WTC11 (cell line): ENCODE measurements at regions not wholly inside any gene's neighbourhood (a gene's known extent, or its start where the extent isn't known, plus 50 kb on each side); places are given as distances from the start of the nearest gene placed in this dataset.

Experiments used
- ATAC-seq: fragments of 200-7000 bp; cut with Tn5 transposase; 2 replicates; pipeline ENCODE4 v1.10.0; 2021; ENCODE audit warnings: mild to moderate bottlenecking, moderate library complexity
- CTCF ChIA-PET: fragments of 300-600 bp; sonication (Branson Sonifier 250); formaldehyde crosslinking; loops from one replicate; lab custom pipeline; 2021; ENCODE audit warnings: antibody characterized with exemption; lab: Charles Lee
- POLR2A ChIA-PET: fragments of 350-600 bp; sonication (Branson Sonifier 250); formaldehyde crosslinking; loops from one replicate; lab custom pipeline; 2021; ENCODE audit warnings: antibody characterized with exemption; lab: Charles Lee
- DNase-seq: peaks from one replicate; pipeline ENCODE4 v3.0.0; 2021; ENCODE audit warnings: low spot score
- H3K27ac Mint-ChIP-seq: 2 replicates; pipeline ENCODE4 v1.8.0; 2021; ENCODE audit warnings: mixed read lengths
- H3K27me3 Mint-ChIP-seq: 2 replicates; pipeline ENCODE4 v1.8.0; 2021; ENCODE audit warnings: low read depth, mild to moderate bottlenecking, moderate library complexity, mixed read lengths
- H3K36me3 Mint-ChIP-seq: 2 replicates; pipeline ENCODE4 v1.8.0; 2021; ENCODE audit warnings: mixed read lengths
- H3K4me1 Mint-ChIP-seq: 2 replicates; pipeline ENCODE4 v1.8.0; 2022; ENCODE audit warnings: mixed read lengths
- H3K4me3 Mint-ChIP-seq: 2 replicates; pipeline ENCODE4 v1.8.0; 2021; ENCODE audit warnings: mild to moderate bottlenecking, moderate library complexity, mixed read lengths
- H3K9me3 Mint-ChIP-seq: 2 replicates; pipeline ENCODE4 v1.8.0; 2021; ENCODE audit warnings: mixed read lengths
- FOXK1 ChIP-seq: sonication (generic); formaldehyde crosslinking; IDR thresholded peaks from 2 replicates; pipeline ENCODE4 v1.8.0; 2022; ENCODE audit warnings: mild to moderate bottlenecking, moderate library complexity, missing genetic modification reagents
- GRHL2 ChIP-seq: fragments of 250-450 bp; sonication (Bioruptor Pico); IDR thresholded peaks from 2 replicates; pipeline ENCODE4 v1.8.0; 2022; ENCODE audit warnings: mild to moderate bottlenecking, moderate library complexity; ENCODE audit not compliant: insufficient replicate concordance, severe bottlenecking
- JUN ChIP-seq: sonication (generic); formaldehyde crosslinking; IDR thresholded peaks from 2 replicates; pipeline ENCODE4 v1.8.0; 2023; ENCODE audit warnings: mild to moderate bottlenecking, missing genetic modification reagents
- MYBL2 ChIP-seq: sonication (generic); formaldehyde crosslinking; IDR thresholded peaks from 2 replicates; pipeline ENCODE4 v1.8.1; 2023; ENCODE audit warnings: mild to moderate bottlenecking, moderate library complexity, missing genetic modification reagents
- NFATC4 ChIP-seq: fragments of 250-450 bp; sonication (Bioruptor Pico); IDR thresholded peaks from 2 replicates; pipeline ENCODE4 v1.9.0; 2021; ENCODE audit warnings: mild to moderate bottlenecking
- PRRX2 ChIP-seq: fragments of 250-450 bp; sonication (Bioruptor Pico); IDR thresholded peaks from 2 replicates; pipeline ENCODE4 v1.8.0; 2021; ENCODE audit warnings: mild to moderate bottlenecking
- RELA ChIP-seq: sonication (generic); formaldehyde crosslinking; IDR thresholded peaks from 2 replicates; pipeline ENCODE4 v1.8.1; 2022; ENCODE audit warnings: missing genetic modification reagents, mild to moderate bottlenecking, borderline replicate concordance
- SP1 ChIP-seq: sonication (generic); formaldehyde crosslinking; conservative IDR thresholded peaks from 2 replicates; pipeline ENCODE4 v1.8.1; 2022; ENCODE audit warnings: missing genetic modification reagents
- TEAD1 ChIP-seq: sonication (generic); formaldehyde crosslinking; IDR thresholded peaks from 2 replicates; pipeline ENCODE4 v1.8.0; 2022; ENCODE audit warnings: mild to moderate bottlenecking, missing genetic modification reagents
- TEAD4 ChIP-seq: sonication (generic); formaldehyde crosslinking; IDR thresholded peaks from 2 replicates; pipeline ENCODE4 v1.8.0; 2022; ENCODE audit warnings: mild to moderate bottlenecking, missing genetic modification reagents
- ZNF138 ChIP-seq: sonication (generic); formaldehyde crosslinking; conservative IDR thresholded peaks from 2 replicates; pipeline ENCODE4 v1.8.1; 2022; ENCODE audit warnings: mild to moderate bottlenecking, moderate library complexity, missing genetic modification reagents
- ZNF263 ChIP-seq: sonication (generic); formaldehyde crosslinking; IDR thresholded peaks from 2 replicates; pipeline ENCODE4 v1.8.1; 2022; ENCODE audit warnings: low read depth, mild to moderate bottlenecking, moderate library complexity, missing genetic modification reagents
- ZNF317 ChIP-seq: sonication (generic); formaldehyde crosslinking; IDR thresholded peaks from 2 replicates; pipeline ENCODE4 v1.8.1; 2023; ENCODE audit warnings: low read depth, mild to moderate bottlenecking, moderate library complexity, missing genetic modification reagents, borderline replicate concordance
- ZNF671 ChIP-seq: fragments of 250-450 bp; sonication (Bioruptor Pico); IDR thresholded peaks from 2 replicates; pipeline ENCODE4 v1.8.0; 2021; ENCODE audit warnings: mild to moderate bottlenecking
- TF ChIP-seq, protein P1 (sequence below): fragments of 200-600 bp; IDR thresholded peaks from 2 replicates; pipeline ENCODE4 v1.8.0; 2022; ENCODE audit warnings: antibody characterized with exemption
- TF ChIP-seq, protein P2 (sequence below): sonication (generic); formaldehyde crosslinking; IDR thresholded peaks from 2 replicates; pipeline ENCODE4 v1.8.1; 2023; ENCODE audit warnings: mild to moderate bottlenecking, missing genetic modification reagents, moderate library complexity
- TF ChIP-seq, protein P3 (sequence below): sonication (generic); formaldehyde crosslinking; IDR thresholded peaks from 2 replicates; pipeline ENCODE4 v1.8.0; 2023; ENCODE audit warnings: missing genetic modification reagents, mild to moderate bottlenecking, borderline replicate concordance
- TF ChIP-seq, protein P4 (sequence below): sonication (generic); formaldehyde crosslinking; IDR thresholded peaks from 2 replicates; pipeline ENCODE4 v1.8.1; 2022; ENCODE audit warnings: low read depth, missing genetic modification reagents, borderline replicate concordance
- TF ChIP-seq, protein P5 (sequence below): sonication (generic); formaldehyde crosslinking; IDR thresholded peaks from 2 replicates; pipeline ENCODE4 v1.8.0; 2022; ENCODE audit warnings: mild to moderate bottlenecking, missing genetic modification reagents

DNA sequence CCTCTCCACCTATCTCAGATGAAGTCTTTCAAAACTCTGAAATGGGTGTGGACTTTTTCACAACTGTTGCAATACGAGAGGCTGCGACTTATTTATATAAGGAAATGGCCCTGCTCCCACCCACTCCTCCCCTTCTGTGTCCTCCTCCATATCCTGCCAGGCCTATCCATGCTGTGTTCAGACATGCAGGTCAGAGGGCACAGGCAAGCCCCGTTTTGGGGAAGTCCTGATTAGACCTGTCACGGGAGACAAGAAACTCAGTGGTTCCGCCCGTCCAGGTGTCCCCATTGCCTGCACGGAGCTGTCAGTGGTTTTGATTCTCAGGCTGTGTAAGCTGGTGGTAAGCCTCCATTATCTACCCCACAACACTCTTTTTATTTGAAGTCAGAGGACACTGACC lies 99.6 kb upstream of the MGAT5 start:
- no peaks in the 10 kb centered on the region for H3K27me3 Mint-ChIP-seq
- no peaks in the 10 kb centered on the region; the same call in 1 of the 2 replicates for H3K9me3 Mint-ChIP-seq
- H3K4me3 Mint-ChIP-seq, result no peak overlapping the region
- H3K4me1 Mint-ChIP-seq, result peaks cover 47% of the 10 kb centered on the region
- ChIA-PET POLR2A (no interaction called here), CTCF (no interaction called here)
- no peak for TF ChIP-seq SP1 (CRISPR knock-in tag)
- TF ChIP-seq, protein P1, sequence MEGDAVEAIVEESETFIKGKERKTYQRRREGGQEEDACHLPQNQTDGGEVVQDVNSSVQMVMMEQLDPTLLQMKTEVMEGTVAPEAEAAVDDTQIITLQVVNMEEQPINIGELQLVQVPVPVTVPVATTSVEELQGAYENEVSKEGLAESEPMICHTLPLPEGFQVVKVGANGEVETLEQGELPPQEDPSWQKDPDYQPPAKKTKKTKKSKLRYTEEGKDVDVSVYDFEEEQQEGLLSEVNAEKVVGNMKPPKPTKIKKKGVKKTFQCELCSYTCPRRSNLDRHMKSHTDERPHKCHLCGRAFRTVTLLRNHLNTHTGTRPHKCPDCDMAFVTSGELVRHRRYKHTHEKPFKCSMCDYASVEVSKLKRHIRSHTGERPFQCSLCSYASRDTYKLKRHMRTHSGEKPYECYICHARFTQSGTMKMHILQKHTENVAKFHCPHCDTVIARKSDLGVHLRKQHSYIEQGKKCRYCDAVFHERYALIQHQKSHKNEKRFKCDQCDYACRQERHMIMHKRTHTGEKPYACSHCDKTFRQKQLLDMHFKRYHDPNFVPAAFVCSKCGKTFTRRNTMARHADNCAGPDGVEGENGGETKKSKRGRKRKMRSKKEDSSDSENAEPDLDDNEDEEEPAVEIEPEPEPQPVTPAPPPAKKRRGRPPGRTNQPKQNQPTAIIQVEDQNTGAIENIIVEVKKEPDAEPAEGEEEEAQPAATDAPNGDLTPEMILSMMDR, result no peak
- TF ChIP-seq JUN (CRISPR knock-in tag), result no peak
- no peak for TF ChIP-seq RELA (CRISPR knock-in tag)
- no peak for TF ChIP-seq PRRX2 (CRISPR knock-in tag)
- no peak for TF ChIP-seq GRHL2 (CRISPR knock-in tag)
- no peak for TF ChIP-seq TEAD1
- no peak for TF ChIP-seq TEAD4 (CRISPR knock-in tag)
- TF ChIP-seq, protein P2, sequence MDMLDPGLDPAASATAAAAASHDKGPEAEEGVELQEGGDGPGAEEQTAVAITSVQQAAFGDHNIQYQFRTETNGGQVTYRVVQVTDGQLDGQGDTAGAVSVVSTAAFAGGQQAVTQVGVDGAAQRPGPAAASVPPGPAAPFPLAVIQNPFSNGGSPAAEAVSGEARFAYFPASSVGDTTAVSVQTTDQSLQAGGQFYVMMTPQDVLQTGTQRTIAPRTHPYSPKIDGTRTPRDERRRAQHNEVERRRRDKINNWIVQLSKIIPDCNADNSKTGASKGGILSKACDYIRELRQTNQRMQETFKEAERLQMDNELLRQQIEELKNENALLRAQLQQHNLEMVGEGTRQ, result no peak
- TF ChIP-seq, protein P3, sequence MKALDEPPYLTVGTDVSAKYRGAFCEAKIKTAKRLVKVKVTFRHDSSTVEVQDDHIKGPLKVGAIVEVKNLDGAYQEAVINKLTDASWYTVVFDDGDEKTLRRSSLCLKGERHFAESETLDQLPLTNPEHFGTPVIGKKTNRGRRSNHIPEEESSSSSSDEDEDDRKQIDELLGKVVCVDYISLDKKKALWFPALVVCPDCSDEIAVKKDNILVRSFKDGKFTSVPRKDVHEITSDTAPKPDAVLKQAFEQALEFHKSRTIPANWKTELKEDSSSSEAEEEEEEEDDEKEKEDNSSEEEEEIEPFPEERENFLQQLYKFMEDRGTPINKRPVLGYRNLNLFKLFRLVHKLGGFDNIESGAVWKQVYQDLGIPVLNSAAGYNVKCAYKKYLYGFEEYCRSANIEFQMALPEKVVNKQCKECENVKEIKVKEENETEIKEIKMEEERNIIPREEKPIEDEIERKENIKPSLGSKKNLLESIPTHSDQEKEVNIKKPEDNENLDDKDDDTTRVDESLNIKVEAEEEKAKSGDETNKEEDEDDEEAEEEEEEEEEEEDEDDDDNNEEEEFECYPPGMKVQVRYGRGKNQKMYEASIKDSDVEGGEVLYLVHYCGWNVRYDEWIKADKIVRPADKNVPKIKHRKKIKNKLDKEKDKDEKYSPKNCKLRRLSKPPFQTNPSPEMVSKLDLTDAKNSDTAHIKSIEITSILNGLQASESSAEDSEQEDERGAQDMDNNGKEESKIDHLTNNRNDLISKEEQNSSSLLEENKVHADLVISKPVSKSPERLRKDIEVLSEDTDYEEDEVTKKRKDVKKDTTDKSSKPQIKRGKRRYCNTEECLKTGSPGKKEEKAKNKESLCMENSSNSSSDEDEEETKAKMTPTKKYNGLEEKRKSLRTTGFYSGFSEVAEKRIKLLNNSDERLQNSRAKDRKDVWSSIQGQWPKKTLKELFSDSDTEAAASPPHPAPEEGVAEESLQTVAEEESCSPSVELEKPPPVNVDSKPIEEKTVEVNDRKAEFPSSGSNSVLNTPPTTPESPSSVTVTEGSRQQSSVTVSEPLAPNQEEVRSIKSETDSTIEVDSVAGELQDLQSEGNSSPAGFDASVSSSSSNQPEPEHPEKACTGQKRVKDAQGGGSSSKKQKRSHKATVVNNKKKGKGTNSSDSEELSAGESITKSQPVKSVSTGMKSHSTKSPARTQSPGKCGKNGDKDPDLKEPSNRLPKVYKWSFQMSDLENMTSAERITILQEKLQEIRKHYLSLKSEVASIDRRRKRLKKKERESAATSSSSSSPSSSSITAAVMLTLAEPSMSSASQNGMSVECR (CRISPR knock-in tag), result no peak
- TF ChIP-seq, protein P4, sequence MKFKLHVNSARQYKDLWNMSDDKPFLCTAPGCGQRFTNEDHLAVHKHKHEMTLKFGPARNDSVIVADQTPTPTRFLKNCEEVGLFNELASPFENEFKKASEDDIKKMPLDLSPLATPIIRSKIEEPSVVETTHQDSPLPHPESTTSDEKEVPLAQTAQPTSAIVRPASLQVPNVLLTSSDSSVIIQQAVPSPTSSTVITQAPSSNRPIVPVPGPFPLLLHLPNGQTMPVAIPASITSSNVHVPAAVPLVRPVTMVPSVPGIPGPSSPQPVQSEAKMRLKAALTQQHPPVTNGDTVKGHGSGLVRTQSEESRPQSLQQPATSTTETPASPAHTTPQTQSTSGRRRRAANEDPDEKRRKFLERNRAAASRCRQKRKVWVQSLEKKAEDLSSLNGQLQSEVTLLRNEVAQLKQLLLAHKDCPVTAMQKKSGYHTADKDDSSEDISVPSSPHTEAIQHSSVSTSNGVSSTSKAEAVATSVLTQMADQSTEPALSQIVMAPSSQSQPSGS (CRISPR knock-in tag), result no peak
- TF ChIP-seq ZNF317 (CRISPR knock-in tag), result no peak
- TF ChIP-seq FOXK1 (CRISPR knock-in tag), result no peak
- TF ChIP-seq ZNF263, result no peak
- no peak for TF ChIP-seq MYBL2
- TF ChIP-seq ZNF138, result no peak
- TF ChIP-seq ZNF671, result no peak
- no peak for TF ChIP-seq NFATC4 (CRISPR knock-in tag)
- TF ChIP-seq, protein P5, sequence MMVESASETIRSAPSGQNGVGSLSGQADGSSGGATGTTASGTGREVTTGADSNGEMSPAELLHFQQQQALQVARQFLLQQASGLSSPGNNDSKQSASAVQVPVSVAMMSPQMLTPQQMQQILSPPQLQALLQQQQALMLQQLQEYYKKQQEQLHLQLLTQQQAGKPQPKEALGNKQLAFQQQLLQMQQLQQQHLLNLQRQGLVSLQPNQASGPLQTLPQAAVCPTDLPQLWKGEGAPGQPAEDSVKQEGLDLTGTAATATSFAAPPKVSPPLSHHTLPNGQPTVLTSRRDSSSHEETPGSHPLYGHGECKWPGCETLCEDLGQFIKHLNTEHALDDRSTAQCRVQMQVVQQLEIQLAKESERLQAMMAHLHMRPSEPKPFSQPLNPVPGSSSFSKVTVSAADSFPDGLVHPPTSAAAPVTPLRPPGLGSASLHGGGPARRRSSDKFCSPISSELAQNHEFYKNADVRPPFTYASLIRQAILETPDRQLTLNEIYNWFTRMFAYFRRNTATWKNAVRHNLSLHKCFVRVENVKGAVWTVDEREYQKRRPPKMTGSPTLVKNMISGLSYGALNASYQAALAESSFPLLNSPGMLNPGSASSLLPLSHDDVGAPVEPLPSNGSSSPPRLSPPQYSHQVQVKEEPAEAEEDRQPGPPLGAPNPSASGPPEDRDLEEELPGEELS, result no peak
- ATAC-seq (no peak), DNase-seq (no peak)
- no peak overlapping the region for H3K27ac Mint-ChIP-seq
- peaks cover 5% of the 10 kb centered on the region; the same call in 1 of the 2 replicates for H3K36me3 Mint-ChIP-seq
